Body of pancreas (tissue), 4 donors: ENCODE measurements at regions not wholly inside any gene's neighbourhood (a gene's known extent, or its start where the extent isn't known, plus 50 kb on each side); places are given as distances from the start of the nearest gene placed in this dataset.

Source experiments
- CTCF ChIP-seq, 7 experiments: fragments of 450-650 bp in 4 of 7; fragments of 200-600 bp in 3 of 7; sonication (generic) in 3 of 7; IDR thresholded peaks; one replicate each; pipeline ENCODE4 v1.5.1; 2016 to 2019; ENCODE audit warnings: antibody characterized with exemption in 7 of 7
- POLR2A ChIP-seq, 3 donors: fragments of 450-650 bp; IDR thresholded peaks; one replicate each; pipeline ENCODE4 v1.6.1; 2016; ENCODE audit warnings: antibody characterized with exemption in 3 of 3, mild to moderate bottlenecking in 2 of 3

- TF ChIP-seq CTCF (IDR thresholded peaks at IDR 0.05) = no peak
- no peak for TF ChIP-seq POLR2A (IDR thresholded peaks at IDR 0.05)
Observed at GRCh38 chr13:60334310-60334709, 62.7 kb upstream of the TDRD3 start.
